Endothelial cell of hepatic sinusoid (primary cell): ENCODE measurements at regions not wholly inside any gene's neighbourhood (a gene's known extent, or its start where the extent isn't known, plus 50 kb on each side); places are given as distances from the start of the nearest gene placed in this dataset.
"Not testable (repeated sequence)": the region's sequence is repeated elsewhere in the genome, so short reads cannot be mapped to it uniquely, and the experiment has no call there.

Experiments used
- in situ Hi-C: cut with HindIII; loops from 2 replicates; pipeline ENCODE4 v1.10.0; 2017; ENCODE audit warnings: low sequenced_read_pairs

DNA sequence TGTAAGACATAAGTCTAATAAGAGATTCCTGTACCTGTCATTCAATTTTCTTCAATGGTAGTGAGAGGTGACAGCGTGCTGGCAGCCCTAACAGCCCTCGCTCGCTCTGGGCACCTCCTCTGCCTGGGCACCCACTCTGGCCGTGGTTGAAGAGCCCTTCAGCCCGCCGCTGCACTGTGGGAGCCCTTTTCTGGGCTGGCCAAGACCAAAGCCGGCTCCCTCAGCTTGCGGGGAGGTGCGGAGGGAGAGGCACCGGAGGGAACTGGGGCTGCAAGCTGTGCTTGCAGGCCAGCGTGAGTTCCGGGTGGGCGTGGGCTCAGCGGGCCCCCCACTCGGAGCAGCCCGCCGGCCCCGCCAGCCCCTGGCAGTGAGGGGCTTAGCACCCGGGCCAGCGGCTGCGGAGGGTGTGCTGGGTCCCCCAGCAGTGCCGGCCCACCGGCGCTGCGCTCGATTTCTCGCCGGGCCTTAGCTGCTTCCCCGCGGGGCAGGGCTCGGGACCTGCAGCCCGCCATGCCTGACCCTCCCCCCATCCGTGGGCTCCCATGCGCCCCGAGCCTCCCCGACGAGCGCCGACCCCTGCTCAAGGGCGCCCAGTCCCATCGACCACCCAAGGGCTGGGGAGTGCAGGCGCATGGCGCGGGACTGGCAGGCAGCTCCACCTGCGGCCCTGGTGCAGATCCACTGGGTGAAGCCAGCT, 816.6 kb upstream of the TENM4 start:
- in situ Hi-C loops, result not testable (repeated sequence)

GRCh38 chr11:80255021-80255420, 814.2 kb upstream of the TENM4 start:
- in situ Hi-C loops, result no loop called here

DNA sequence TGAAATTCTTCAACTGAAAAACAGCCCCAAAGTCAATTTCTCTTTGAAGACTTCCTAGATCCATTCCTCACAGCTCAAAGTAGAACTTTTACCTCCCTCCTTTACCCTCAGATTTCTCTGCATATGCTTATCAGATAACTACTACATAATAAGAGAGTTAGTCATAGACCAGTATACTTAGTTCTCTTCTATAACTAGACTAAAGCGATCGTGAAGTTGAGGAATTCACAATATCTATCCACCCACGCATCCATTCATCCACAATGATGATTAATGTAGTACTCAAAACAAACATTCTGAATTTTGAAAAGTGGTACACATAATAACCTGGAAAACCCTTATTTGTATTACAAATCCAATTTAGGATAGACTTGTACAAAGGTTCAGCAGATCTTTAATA, 800.9 kb upstream of the TENM4 start:
- in situ Hi-C loops, result no loop called here

- in situ Hi-C loops, result no loop called here
Measured at GRCh38 chr11:80240245-80240644, 799.4 kb upstream of the TENM4 start.

DNA sequence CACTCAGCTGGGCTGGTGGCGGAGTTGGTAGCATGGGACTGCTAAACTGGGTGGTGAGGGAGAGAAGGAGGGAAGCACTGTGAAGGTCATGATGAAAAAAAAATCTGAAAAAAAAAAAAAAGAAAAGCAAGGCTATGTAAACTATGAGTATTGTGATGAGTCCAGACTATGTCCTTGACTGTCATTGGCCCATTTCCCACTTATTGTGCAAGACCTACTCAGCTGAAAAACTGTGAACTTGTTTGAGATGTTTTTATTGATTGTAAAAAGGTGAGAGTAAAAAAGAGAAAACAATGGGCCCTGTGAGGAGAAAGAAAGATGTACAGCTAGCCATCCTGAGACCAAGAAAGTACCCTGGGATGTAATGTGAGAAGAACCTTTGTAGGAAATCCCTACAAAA, 798.4 kb upstream of the TENM4 start:
- in situ Hi-C loops, result no loop called here

DNA sequence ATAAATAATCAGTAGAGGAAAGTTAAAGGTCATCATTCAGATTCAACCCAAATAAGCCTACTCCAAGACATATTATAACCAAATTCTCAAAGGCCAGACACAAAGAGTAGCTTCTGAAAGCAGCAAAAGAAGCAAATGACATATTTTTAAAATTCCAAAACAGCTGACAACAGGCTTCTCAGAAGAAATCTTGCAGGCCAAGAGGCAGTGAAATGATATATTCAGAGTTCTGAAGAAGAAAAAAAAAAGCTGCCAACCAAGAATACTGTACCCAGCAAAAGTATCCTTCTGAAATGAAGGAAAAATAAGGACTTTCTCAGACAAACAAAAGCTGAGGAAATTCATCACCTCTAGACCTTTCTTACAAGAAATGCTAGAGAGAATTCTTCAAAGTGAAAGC, 787.1 kb upstream of the TENM4 start:
- in situ Hi-C loops, result no loop called here

GRCh38 chr11:80214413-80214812, 773.6 kb upstream of the TENM4 start:
- in situ Hi-C loops, result no loop called here

DNA sequence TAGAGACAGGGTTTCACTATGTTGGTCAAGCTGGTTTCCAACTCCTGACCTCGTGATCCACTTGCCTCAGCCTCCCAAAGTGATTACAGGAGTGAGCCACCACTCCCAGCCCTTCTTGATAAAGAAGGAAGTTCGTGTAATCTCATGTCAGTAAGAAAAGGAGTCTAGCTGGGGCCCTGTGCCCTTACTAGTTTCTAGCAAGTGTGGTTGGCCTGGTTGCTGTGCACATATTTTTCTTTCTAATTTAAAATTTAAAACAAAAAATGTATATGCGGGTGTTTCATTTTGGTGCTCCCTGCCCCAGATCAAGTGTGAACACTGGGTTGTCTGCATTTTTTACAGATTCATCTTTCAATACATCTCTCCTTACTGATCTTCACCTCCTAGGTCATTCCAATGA, 770.8 kb upstream of the TENM4 start:
- in situ Hi-C loops, result no loop called here

- in situ Hi-C loops, result no loop called here
Measured at GRCh38 chr11:80204021-80204420, 763.2 kb upstream of the TENM4 start.

DNA sequence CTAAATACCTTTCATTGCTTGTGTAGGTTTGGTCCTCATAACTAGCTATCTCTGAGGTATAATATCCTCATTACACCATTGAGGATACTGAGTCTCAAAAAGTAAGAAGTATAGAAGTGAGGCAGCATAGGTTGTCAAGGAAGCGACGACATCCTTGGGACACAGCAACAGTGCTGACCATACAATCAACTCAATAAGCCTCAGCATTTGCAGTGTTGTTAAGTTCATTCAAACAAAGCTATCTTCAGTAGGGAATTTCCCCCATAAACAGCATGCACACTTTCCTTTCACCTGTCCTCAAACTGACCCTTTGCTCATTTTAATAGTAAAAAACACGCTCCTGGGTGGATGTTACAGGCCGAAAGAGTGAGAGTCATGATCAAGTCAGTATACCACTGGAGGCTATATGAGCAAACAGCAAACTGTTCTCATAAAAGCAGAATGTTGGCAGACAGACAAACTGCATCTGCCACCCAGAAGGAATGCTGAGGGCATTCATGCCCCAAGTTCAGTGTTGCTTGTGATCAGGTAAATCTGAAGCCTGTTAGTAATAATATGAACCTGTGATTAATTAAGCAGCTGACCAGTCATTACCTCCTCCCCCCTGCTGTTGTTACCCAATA, 756.2 kb upstream of the TENM4 start:
- in situ Hi-C loops, result no loop called here

DNA sequence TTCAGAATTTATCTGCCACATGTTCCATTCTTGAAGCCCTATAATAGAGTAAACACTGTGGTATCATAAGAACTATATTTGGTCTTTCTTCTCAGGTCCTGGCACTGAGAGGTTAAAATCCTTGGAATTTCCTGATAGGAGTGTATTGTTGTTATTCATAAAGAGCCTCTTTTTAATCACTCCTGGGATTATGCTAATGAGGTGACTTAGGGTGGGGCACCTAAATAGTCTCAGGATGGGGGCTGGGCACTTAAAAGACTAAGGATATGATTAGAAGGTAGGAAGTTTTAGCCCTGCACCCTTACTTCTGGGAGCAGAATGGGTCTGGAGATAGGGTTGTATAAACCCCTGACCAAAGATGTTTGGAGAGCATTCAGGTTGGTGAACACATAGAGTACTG, 755.2 kb upstream of the TENM4 start:
- in situ Hi-C loops, result no loop called here

DNA sequence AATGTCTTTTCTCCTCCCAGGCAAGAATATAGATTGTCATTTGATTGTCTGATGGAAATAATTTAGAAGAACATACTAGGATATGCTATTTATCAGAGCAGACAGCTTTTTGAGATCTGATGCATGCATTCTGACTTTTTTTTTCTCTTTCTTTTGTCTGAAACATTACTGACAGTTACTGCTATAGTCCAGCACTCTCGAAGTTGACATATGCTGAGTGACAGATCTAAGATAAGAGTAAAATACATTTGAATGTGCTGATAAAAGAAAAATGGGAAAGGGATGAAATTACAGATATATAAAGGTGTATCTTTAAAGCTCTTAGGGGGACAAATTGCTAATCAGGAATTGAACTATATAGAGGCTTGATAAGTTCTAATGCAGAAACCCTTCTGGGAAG, 753.8 kb upstream of the TENM4 start:
- in situ Hi-C loops, result no loop called here

DNA sequence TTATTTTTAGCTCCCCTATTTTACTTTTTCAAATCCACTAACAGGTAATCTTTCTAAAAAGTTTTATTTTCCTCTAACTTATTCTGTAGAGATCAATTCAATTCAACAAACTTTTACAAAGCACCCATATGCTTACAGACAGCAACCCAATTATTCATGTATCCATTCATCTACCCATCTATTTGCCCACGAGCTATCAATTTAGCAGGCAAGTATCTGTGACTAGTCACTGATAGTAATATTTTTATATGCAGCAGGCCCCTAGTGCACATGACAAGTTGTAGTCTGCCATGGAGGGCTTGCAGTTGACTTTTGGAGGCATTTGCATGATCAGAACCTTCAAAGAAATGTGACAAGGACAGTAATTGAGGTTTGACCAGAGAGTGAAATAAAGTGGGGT, 753.2 kb upstream of the TENM4 start:
- in situ Hi-C loops, result no loop called here

DNA sequence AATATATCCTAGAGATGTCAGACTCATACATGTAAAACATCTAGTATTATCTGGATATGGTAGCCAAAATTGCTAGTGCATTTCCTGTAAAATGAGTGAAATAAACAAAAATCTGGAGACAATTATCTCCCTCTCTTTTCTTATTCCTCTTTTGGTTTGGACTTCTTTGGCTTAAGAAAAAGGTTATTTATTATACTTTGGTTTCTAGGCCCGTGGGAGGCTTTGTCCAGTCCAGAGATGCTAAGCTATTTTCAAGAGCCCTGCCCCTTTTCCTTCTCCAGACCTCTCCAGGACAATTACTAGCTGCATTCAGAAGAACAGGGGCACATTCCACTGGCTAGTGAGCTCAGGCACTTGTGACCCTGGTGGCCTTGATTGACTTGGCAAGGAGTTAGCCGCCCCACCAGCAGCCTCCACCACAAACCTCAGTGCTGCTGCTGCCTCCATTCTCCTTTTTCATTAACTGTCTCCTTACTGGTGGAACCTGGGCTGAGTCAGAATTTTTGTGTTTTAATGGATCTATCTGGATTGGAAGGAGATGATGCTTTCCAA, 747.3 kb upstream of the TENM4 start:
- in situ Hi-C loops, result no loop called here

DNA sequence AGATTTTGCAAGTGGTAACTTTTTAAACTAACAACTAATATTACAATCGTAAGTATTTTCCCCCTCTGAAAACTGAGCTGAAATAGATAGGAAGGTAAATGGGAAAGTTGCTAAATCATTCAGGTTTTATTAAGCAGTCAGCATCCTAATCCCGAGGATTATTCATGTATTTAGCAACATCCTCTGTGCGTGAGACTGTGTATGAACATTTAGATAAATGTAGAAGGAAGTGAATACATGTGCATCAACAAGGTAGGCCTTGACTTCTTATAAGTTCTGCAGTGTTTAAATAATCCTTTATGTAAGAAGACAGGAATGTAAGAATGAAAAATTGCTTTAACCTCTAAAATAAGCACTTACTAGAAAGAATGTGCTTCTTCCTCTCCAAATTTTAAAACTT, 745.9 kb upstream of the TENM4 start:
- in situ Hi-C loops, result no loop called here

DNA sequence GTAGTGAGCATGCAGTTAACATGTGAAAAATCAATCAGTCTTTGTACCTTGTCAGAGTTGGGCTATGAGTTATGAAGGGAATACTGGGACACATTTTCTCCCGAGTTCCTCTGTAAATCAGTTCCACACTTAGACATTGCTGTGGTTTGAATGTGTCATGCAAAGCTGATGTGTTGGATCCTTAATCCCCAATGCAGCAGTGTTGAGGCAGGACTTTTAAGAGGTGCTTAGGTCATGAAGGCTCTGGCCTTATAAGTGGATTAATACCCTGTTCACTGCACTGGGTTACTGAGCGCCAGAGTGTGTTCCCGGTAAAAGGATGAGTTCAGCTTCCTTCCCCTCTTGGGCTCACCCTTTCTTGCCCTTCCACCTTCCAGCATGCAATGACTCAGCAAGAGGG, 742.1 kb upstream of the TENM4 start:
- in situ Hi-C loops, result no loop called here

- in situ Hi-C loops, result no loop called here
Measured at GRCh38 chr11:80173371-80174136, 732.7 kb upstream of the TENM4 start.

DNA sequence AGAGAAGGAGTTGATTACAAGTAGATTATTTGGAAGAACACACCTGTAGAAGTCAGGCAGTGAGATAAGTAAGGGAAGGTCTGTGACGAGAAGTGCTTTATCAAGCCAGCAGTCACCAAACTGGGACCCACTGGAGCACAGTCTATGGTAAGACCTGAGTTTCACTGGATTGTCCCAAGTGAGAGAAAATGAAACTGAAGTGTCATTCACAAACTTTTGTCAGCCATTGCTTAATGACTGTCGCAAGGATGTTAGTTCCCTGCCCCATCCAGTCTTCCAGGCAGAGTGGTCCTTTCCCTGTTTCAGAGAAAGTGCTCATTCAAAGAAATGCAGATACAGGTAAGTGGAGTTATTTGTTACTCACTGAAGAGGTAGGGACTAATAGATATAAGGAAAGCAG, 728.0 kb upstream of the TENM4 start:
- in situ Hi-C loops, result no loop called here

DNA sequence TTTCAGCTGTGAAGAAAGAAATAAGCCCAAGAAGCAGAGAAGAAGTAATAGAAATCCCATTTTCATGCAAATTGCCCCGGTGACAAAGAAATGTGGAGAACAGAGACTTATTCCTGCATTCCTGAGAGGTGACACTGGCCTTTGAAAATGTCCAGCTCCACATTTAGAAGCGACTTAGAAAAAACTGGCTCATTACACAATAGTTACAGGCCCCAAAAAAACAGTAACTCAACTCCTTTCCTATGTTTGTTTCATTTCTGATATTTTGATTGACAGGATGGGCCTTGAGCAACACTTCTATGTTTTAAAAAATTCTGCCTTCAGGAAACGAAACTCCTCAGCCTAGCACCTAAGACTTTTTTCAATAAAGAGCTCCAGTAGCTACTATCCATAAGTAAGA, 726.9 kb upstream of the TENM4 start:
- in situ Hi-C loops, result no loop called here

DNA sequence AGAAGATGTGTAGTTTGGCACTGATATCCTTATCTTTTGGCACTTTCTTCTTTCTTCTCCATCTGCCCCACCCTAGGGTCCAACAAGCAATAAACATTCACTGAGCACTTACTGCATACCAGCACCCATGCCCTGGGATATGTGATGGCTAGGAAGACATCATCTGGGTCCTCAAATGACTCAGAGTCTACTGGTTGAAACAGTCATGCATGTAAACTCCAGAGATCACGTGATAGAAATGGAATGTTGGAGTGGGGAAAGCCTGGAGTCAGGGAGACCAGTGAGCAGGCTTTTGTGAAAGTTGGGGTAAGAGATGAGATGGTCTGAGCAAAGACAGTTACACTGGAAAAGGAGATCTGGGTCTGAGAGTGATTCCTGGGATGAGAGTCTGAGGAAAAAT, 724.9 kb upstream of the TENM4 start:
- in situ Hi-C loops, result no loop called here

- in situ Hi-C loops, result no loop called here
Measured at GRCh38 chr11:80163441-80163840, 722.6 kb upstream of the TENM4 start.

DNA sequence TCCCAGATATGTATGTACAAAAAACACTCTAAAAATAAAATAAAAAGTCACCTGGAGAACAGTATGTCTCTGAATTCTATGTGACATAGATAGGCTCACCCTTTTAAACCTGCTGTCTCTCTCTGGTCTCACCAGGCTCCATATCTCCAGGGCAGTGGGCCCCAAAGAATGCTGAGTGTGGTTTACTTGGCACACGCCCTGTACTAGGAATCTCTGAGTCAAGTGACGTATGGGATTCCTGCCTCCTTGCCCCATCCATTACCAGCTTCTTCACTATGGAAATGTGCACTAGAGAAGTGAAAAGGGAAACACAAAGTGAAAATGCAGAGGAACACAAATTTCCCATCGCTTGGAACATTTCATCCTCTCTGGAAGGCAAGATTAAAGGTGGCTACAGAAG, 722.2 kb upstream of the TENM4 start:
- in situ Hi-C loops, result no loop called here
